GM10266 (cell line): ENCODE measurements at regions not wholly inside any gene's neighbourhood (a gene's known extent, or its start where the extent isn't known, plus 50 kb on each side); places are given as distances from the start of the nearest gene placed in this dataset.

ENCODE experiments used
- DNase-seq: peaks from one replicate; pipeline ENCODE4 v3.0.0; 2012; ENCODE audit errors: extremely low spot score
- TF ChIP-seq, protein P1 (sequence below): IDR thresholded peaks from 2 replicates; pipeline ENCODE4 v1.5.1; 2012; ENCODE audit warnings: mild to moderate bottlenecking, low read depth; ENCODE audit not compliant: control insufficient read depth, insufficient read depth; ENCODE audit errors: missing control alignments

DNA sequence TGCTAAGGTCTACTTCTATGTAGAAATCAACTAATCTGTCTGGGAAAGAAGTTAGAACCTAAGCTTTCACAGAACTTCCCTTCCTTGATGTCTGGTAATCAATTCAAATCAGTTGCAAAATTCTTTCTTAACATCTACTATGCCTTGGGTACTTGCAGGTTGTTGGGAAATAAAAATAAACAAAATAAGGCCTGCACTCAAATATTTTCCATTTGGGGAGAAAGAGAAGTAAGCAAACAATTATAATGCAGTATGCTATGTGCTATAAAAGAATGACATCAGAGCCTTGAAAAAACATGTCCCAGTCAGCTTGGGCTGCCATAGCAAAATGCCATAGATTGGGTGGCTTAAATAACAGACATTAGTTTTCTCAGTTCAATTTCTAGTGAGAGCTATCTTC is 425.9 kb upstream of the DCN start:
- TF ChIP-seq, protein P1, sequence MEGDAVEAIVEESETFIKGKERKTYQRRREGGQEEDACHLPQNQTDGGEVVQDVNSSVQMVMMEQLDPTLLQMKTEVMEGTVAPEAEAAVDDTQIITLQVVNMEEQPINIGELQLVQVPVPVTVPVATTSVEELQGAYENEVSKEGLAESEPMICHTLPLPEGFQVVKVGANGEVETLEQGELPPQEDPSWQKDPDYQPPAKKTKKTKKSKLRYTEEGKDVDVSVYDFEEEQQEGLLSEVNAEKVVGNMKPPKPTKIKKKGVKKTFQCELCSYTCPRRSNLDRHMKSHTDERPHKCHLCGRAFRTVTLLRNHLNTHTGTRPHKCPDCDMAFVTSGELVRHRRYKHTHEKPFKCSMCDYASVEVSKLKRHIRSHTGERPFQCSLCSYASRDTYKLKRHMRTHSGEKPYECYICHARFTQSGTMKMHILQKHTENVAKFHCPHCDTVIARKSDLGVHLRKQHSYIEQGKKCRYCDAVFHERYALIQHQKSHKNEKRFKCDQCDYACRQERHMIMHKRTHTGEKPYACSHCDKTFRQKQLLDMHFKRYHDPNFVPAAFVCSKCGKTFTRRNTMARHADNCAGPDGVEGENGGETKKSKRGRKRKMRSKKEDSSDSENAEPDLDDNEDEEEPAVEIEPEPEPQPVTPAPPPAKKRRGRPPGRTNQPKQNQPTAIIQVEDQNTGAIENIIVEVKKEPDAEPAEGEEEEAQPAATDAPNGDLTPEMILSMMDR: no peak
- no peak for DNase-seq

DNA sequence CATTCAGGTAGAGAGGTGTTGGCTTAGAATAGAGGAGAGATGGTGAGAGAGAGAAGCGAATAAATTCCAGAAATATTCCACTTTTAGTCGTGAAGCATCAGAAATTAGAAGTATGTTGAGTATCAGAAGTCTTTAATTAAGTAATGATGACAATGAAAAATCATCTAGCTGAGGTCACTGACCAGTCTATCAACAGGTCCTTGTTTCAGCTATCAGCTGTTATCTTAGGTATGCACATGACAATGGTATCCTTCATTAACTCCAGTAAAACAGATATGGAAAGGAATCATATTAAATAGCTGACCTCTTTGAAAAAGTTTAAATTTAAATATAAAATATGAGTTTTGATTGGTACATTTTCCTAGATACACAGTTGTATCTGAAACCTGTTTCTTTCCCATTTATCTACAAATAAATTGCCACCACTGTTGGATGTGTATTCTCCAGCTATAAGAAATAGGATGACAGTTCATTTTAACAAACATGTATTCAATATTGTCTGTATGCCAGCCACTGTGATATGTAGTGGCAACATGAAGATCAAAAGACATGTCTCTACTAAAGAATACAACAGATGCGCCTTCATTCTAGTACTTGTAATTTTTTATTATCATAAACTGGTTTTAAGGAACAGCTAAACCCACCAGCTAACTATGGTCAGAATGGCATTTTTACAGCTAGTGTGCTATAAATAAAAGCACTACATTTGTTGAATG is 424.2 kb upstream of the DCN start:
- TF ChIP-seq, protein P1: no peak
- DNase-seq: no peak

DNA sequence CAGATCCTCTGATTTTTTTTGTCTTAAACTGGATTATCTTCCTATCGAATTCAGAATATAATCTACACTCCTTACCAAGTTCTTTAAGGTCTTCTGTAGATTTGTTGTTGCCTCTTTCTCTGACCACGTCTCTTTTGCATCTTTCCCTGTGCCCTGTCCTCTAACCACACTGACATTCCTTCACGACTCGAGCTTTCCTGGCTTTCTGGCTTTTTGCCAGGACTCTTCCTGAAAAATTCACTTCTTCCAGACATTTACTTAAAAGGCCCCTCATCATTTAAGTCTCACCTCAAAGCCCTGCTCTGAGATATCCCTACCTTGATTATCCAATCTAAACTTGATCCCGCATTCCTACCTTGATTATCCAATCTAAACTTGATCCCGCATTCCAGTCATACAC is 422.3 kb upstream of the DCN start:
- TF ChIP-seq, protein P1: no peak
- no peak for DNase-seq

DNA sequence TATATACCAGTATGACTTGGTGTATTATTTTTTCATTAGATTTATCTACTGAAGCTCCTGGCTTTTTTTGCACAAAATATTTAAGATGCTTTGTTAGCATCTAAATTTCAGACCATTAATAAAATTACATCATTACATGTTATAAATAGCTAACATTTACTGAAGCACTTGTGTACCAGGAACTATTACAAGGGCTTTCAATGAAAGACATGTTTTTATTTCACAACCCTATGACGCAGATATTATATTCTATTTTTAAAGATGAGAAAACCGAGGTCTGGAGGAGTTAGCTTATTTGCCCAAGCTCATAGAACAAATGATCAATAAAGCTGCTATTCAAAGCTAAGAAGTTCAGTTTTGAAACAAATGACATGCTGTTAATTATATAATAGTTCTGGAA is 420.4 kb upstream of the DCN start:
- TF ChIP-seq, protein P1: no peak
- DNase-seq: no peak

DNA sequence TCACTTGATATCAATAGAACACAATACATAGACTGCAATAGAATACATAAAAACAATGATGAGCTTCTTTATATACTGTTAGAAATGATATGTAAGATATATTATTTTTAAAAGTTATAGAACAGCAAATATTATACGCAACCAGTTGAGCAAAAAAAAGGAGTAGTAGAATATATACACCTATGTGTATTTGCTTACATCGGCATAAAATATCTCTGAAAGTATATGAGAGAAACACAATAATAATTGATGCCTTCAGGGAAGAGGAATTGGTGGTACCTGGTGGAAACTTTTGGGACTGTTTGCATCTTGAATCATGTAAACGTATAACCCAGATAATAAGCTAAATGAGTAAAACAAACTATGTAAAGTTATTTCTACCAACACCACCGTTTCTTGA is 418.4 kb upstream of the DCN start:
- DNase-seq: no peak
- TF ChIP-seq, protein P1: no peak

DNA sequence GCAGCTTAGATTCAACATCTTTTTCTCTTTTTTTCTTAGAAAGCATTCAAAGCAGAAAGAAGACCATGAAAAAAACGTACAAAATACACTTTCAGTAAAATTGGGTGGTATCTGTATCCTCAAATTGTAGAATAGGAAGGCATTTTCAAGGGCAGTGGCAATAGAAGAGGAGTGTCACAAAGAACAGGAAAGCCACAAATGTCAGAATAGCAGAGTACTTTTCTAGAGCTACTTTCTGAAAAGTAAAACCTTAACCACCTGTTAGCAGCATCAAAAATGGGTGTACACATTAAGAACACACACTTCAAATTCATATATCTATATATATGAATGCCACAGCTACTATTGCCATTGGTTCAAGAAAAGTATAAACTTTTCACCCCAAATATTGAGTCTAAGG is 412.1 kb upstream of the DCN start:
- TF ChIP-seq, protein P1: no peak
- no peak for DNase-seq

DNA sequence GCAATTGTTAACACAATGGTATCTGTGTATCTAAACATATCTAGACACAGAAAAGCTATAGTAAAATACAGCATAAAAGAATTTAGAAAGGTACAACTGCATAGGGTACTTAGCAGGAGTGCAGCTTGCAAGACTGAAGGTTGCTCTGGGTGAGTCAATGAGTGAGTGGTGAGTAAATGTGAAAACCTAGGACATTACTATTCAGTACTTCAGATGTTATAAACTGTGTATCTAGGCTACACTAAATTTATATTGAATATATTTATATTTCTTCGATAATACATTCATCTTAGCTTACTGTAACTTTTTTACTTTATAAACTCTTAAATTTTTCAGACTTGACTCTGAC is 409.0 kb upstream of the DCN start:
- no peak for DNase-seq
- TF ChIP-seq, protein P1: no peak
